DMS153 (cell line): ENCODE measurements at regions not wholly inside any gene's neighbourhood (a gene's known extent, or its start where the extent isn't known, plus 50 kb on each side); places are given as distances from the start of the nearest gene placed in this dataset.

ENCODE experiments used
- DNase-seq: peaks from one replicate; lab custom pipeline; 2025; lab: John Stamatoyannopoulos, UW

DNA sequence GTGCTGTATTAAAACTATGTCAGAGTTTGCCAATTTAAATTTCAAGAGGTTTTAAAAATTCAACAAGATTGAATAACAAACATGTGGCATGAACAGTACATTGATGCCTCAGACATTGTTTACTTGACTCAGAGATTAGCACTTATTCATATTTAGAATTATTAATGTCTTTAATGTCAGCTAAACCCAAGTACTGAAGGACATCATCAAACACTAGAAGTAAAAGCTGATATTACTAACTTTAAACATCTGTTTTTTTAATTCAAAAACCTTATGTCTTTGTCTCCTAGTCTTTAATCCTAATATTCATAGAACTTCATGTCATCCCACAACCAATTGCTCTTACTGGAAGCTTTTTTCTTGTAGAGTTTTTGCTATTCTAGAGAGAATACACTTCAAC, 406.2 kb upstream of the PCDH7 start:
- no peak for DNase-seq

DNA sequence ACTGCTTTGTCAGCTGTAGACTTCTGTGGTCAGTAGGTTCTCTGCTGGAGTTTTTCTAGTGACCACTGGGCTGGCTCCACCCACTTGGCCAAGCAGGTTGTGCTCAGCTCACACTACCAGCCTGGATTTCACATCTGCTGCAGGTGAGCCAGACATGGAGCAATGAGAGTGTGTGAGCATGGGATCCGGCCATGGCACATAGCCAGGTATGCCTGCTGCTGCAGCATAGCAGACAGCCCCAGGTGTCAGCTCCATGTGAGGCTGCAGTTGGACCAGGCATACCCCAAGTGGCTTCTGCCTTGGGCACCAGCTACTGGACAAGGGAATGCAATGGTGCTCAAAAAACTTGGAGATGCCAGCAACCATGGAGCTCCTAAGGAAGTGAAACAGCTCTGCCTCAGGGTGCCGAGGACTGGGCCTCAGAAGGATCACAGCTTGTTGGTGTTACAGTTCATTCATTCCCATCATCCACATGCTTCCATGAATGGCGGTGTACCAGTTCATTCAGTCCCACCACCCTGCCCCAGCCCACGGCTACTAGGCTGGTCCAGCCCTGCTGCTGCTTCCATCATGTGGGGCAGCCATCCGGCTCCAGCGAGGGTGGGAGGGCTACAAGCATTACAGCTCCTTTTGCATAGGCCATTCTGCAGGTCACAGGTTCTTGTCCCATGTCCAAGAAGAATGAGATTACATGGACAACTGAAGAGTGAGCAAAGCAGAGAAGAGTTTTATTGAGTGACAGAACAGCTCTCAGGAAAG, 389.1 kb upstream of the PCDH7 start:
- no peak for DNase-seq

DNA sequence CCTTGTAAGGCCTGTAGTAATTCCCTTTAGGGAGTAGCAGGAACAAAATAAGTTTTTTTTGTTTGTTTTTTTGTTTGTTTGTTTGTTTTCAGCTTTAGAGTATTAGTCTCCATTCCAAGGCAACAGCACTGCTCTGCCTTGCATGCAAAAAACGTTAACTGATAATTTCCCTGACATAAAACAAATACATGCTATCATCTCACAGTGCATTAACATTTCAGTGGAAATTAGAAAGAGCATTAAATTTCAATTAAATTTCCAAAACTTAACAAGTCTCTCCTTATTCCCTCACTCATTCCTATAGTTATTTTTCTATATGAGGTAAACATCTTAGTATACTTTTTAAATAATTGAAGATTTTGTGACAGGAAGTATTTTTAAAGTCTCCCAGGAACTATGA, 378.4 kb upstream of the PCDH7 start:
- DNase-seq, result no peak

GRCh38 chr4:30350288-30350687, 369.9 kb upstream of the PCDH7 start:
- no peak for DNase-seq

DNA sequence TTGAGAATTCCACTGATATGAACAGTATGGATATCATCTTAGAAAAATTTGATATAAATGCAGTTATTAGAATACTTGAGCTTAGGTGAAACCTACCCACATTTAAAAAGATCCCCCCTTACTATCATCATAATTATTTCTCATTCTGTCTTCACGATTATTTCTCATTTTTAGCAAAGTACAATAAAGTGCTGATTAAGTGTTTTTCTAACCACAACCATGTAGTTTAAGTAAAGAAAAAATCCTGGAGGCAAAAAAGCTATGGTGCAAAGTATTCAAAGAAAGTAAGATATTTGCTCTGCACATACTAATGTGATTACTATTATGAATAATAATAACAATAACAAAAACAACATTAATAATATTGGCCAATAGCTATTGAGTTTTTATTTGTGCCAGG, 365.6 kb upstream of the PCDH7 start:
- DNase-seq, result no peak

DNA sequence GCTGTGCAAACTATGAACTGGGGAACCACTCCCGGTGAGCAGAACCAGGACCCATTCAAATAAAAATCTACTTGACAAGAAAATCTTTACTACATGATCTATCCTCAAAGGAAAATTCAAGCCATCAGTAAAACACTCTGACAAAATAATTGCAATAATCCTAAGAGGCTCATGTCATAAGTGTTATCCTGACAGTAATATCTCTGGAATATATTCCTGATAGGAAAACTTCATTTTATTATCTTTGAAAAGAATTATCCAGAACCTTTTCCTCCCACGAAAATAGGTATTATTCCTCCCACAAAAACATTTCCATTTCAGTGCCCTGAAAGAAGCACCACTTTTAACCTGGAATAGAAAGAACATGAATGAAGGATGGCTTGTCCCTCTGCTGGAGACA, 357.7 kb upstream of the PCDH7 start:
- DNase-seq, result no peak

GRCh38 chr4:30370105-30370504, 350.1 kb upstream of the PCDH7 start:
- no peak for DNase-seq

- peak; percentile 0 for DNase-seq
Observed at GRCh38 chr4:30380404-30380998, 339.7 kb upstream of the PCDH7 start.

DNA sequence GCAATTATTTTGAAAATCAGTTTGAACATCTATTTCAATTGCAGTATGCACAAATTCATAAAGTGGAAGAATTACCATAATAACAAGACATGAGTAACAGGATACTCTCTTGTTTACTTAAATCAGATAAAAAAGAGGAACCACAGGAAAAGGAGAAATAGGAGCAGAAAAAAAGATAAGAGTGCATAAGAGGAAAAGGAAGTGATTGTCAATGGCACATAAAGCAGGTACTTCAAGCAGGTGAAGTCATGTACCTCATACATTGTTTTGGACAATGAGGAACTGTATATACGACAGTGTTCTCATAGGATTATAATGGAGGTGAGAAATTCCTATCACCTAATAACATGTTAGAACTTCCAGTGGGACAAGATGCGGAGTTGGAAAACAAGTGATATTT, 334.5 kb upstream of the PCDH7 start:
- no peak for DNase-seq

- DNase-seq, result no peak
Observed at GRCh38 chr4:30386266-30386895, 333.8 kb upstream of the PCDH7 start.

- DNase-seq, result no peak
Observed at GRCh38 chr4:30395902-30396301, 324.3 kb upstream of the PCDH7 start.

GRCh38 chr4:30396772-30397475, 323.2 kb upstream of the PCDH7 start:
- DNase-seq, result no peak

GRCh38 chr4:30399476-30399875, 320.7 kb upstream of the PCDH7 start:
- DNase-seq, result no peak

DNA sequence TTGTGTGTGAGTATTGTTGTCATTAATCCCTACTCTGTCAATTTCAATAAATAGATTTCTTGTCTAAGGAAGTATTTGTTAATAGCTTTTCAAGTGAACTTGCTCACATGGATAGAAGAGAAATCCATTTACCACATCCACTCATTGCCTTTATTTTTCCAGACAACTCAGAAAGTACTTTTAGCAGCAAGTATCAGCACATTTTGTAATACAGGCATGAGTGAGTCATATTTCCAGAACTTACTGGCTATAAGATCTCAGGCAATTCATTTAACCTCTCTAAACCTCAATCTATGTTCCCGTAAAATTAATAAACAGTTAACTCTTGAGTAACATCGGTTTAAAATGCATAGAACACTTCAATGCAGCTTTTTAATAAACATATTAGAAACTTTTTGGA, 317.9 kb upstream of the PCDH7 start:
- DNase-seq, result no peak

GRCh38 chr4:30413915-30414314, 306.3 kb upstream of the PCDH7 start:
- no peak for DNase-seq

DNA sequence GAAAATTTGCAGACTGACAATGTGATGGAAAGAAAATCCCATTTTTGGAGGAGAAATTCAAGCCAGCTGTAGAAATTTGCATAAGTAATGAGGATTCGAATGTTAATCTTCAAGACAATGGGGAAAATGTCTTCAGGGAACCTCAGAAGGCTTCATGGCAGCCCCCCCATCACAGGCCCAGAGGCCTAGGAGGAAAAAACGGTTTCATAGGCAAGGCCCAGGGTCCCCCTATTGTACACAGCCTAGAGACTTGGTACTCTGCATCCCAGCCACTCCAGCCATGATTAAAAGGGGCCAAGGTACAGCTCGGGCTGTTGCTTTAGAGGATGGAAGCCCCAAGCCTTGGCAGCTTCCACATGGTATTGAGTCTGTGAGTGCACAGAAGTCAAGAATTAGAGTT, 303.6 kb upstream of the PCDH7 start:
- no peak for DNase-seq

DNA sequence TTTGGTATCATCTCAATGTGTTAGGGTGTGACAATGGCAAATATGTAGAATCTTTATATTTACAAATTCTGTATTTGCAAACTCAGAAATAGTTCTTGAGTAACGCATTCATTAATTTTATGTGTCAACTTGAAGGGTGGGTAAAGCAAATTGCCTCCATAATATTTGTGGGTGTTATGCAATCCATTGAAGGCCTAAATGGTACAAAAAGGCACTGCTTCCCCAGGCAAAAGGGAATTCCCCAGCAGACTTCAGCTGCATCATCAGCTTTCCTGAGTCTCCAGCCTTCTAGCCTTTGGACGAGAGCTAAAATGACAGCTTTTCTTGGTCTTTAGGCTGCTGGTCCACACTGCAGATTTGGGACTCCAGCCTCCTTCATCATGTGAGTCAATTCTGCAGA, 292.2 kb upstream of the PCDH7 start:
- no peak for DNase-seq

- DNase-seq, result no peak
Observed at GRCh38 chr4:30429813-30430761, 290.1 kb upstream of the PCDH7 start.

DNA sequence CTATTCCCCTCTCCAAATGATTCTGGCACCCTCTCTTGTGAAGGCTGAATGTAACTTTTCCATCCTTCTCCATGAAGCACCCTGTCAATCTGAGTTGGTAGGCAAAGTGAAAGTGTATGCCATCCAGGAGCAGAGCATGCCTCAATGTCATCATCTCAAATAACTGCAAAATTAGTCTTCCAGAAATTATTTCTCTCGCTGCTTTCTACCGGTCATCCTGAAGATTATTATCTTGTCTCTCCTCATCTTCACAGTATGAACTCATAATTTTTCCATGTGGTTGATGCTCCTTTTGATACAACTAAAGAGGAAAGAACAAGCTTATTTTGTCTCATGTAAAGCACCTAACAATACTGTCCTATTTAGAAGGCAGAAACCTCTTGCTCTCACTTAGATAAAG, 285.5 kb upstream of the PCDH7 start:
- no peak for DNase-seq

GRCh38 chr4:30436394-30436793, 283.8 kb upstream of the PCDH7 start:
- no peak for DNase-seq

DNA sequence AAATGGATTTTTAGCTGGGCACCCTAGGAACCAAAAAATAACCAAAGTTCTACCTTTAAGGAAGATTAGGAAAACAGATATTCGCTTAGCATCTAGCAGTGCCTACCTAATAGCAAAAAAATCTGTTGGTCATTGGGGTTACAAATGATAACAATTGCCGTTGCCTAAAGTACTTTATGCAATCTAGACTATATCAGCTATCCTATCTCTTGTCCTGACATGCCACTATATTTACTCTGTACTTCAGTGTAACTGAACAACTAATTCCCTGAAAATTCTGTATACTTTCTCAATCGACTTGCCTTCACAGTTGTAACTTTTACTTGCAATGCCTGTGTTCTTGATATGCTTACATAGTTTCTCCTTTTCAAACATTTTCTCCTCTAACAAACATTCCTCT, 282.9 kb upstream of the PCDH7 start:
- no peak for DNase-seq

GRCh38 chr4:30443289-30443688, 276.9 kb upstream of the PCDH7 start:
- DNase-seq, result no peak
